ENCODE measurements at regions not wholly inside any gene's neighbourhood (a gene's known extent, or its start where the extent isn't known, plus 50 kb on each side); places are given as distances from the start of the nearest gene placed in this dataset.

DNA sequence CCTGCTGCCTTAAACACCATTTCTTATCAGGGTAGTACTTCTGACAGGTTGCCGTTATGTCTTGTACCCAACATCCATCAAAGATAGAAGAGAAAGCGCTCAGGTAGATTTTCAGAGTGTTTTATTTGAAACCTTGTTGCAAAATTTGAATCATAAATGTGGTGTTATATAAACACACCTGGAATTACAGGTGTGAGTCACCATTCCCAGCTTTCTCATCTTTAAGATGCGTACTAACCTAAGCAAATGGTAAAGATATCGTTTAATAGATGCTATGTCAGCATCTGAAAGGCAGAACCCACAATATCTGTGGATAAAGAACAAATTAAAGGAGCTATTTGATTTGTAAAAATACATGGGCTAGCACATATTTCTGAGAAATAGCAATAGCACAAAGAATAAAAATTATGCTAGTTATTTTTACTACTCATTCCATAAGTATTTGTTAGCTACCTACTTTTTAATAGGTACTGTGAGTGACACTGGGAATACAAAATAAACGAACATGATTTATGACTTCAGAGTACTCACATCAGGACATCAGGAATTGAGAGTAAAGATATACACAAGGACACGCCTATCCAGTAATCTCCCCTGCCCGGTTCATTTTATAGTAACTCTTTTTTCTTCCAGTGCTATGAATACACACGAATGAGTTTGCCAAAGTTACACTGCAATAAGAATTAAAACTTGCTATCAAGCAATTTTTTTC, 193.8 kb downstream of the RBM43 start:
- WGBS (ENCODE audit: low lambda C conversion rate, missing lambda C conversion rate), result 55% methylated on average over 8 of the region's 8 CpGs
- Histone ChIP-seq H3K4me3 (no peak overlapping the region), H3K27ac (no peak overlapping the region), H3K79me2 (no peaks in the 10 kb centered on the region), H4K20me1 (ENCODE audit: insufficient read depth, poor library complexity, severe bottlenecking) (no peaks in the 10 kb centered on the region), H3K4me2 (no peak overlapping the region), H3K27me3 (no peaks in the 10 kb centered on the region), H3K9me2 (replicated peaks; ENCODE audit: insufficient read depth) (no peaks in the 10 kb centered on the region), H2AFZ (no peak overlapping the region), H3K36me3 (replicated peaks; ENCODE audit: insufficient read depth, low read depth) (no peaks in the 10 kb centered on the region), H3K9me3 (ENCODE audit: low read depth) (no peaks in the 10 kb centered on the region), H3K4me1 (ENCODE audit: insufficient read depth) (peaks cover 4% of the 10 kb centered on the region)
- TF ChIP-seq EZH2 (IDR thresholded peaks at IDR 0.05; ENCODE audit: borderline replicate concordance), result no peak
- TF ChIP-seq EZH2phosphoT487 (IDR thresholded peaks at IDR 0.05; ENCODE audit: low read depth, severe bottlenecking, unreplicated experiment), result no peak
- TF ChIP-seq, protein P1, sequence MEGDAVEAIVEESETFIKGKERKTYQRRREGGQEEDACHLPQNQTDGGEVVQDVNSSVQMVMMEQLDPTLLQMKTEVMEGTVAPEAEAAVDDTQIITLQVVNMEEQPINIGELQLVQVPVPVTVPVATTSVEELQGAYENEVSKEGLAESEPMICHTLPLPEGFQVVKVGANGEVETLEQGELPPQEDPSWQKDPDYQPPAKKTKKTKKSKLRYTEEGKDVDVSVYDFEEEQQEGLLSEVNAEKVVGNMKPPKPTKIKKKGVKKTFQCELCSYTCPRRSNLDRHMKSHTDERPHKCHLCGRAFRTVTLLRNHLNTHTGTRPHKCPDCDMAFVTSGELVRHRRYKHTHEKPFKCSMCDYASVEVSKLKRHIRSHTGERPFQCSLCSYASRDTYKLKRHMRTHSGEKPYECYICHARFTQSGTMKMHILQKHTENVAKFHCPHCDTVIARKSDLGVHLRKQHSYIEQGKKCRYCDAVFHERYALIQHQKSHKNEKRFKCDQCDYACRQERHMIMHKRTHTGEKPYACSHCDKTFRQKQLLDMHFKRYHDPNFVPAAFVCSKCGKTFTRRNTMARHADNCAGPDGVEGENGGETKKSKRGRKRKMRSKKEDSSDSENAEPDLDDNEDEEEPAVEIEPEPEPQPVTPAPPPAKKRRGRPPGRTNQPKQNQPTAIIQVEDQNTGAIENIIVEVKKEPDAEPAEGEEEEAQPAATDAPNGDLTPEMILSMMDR (IDR thresholded peaks at IDR 0.05; ENCODE audit: poor library complexity), result no peak
- no peak for DNase-seq (ENCODE audit: low spot score)

DNA sequence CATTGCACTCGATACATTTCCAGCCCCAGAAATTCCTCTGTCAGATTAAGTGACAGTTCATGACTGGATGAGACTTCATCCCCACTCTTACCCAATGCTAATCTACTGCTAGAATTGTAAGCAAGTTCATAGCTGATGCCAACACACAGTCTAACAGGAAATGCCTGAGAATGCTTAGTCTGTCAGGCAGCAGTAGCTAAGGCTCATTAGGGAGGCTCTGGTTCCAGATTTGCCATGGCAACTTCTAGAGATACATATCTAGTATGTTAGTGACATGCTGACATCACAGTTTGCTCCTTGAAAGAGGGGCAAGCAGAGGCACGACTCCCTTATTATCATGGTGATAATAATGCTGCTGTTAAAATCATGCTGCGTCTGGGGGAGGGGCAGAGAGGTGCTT, 198.4 kb downstream of the RBM43 start:
- no peak overlapping the region for H3K4me2 ChIP-seq
- WGBS (ENCODE audit: low lambda C conversion rate, missing lambda C conversion rate), result 50% methylated on average over 3 of the region's 3 CpGs

DNA sequence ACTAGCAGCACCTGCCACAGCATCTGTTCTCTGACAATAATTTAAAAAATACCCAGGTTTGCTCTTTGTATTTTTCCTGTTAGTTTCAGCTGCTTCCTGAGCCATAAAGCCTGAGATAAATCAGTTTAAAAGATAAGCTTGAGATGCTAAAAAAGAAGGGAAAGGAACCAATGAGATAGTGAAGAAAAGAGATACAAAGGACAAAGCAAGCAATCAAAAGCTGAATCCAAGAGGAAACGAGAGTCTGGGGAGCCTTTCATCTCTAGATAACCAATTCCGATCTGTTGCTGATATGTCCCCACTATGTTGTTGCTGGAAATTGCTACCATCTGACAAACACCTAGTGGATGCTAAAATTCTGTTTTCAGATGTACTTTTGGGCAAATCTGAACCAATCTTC, 201.4 kb downstream of the RBM43 start:
- Histone ChIP-seq H3K4me1 (ENCODE audit: insufficient read depth) (no peaks in the 10 kb centered on the region), H3K27me3 (no peaks in the 10 kb centered on the region), H3K79me2 (no peaks in the 10 kb centered on the region), H3K4me3 (no peak overlapping the region), H3K36me3 (replicated peaks; ENCODE audit: insufficient read depth, low read depth) (no peaks in the 10 kb centered on the region), H3K9me2 (replicated peaks; ENCODE audit: insufficient read depth) (no peaks in the 10 kb centered on the region), H2AFZ (no peak overlapping the region), H3K27ac (no peak overlapping the region), H3K4me2 (no peak overlapping the region), H4K20me1 (ENCODE audit: insufficient read depth, poor library complexity, severe bottlenecking) (no peaks in the 10 kb centered on the region), H3K9me3 (ENCODE audit: low read depth) (no peaks in the 10 kb centered on the region)
- no peak for DNase-seq (ENCODE audit: low spot score)
- 28% methylated on average over 2 of the region's 2 CpGs for WGBS (ENCODE audit: low lambda C conversion rate, missing lambda C conversion rate)
- TF ChIP-seq EZH2phosphoT487 (IDR thresholded peaks at IDR 0.05; ENCODE audit: low read depth, severe bottlenecking, unreplicated experiment) (no peak), EZH2 (IDR thresholded peaks at IDR 0.05; ENCODE audit: borderline replicate concordance) (no peak)
- TF ChIP-seq, protein P1 (IDR thresholded peaks at IDR 0.05; ENCODE audit: poor library complexity), result no peak

More for the DNA sequence above, 198.4 kb downstream of the RBM43 start:
- no peaks in the 10 kb centered on the region for H3K9me3 ChIP-seq (ENCODE audit: low read depth)
- no peak overlapping the region for H3K4me3 ChIP-seq
- H3K27ac ChIP-seq, result no peak overlapping the region
- DNase-seq (ENCODE audit: low spot score), result peak; percentile 4
- no peaks in the 10 kb centered on the region for H4K20me1 ChIP-seq (ENCODE audit: insufficient read depth, poor library complexity, severe bottlenecking)
- TF ChIP-seq, protein P1 (IDR thresholded peaks at IDR 0.05; ENCODE audit: poor library complexity), result no peak
- TF ChIP-seq EZH2 (IDR thresholded peaks at IDR 0.05; ENCODE audit: borderline replicate concordance), result no peak
- no peak for TF ChIP-seq EZH2phosphoT487 (IDR thresholded peaks at IDR 0.05; ENCODE audit: low read depth, severe bottlenecking, unreplicated experiment)
- no peaks in the 10 kb centered on the region for H3K79me2 ChIP-seq
- H3K27me3 ChIP-seq, result no peaks in the 10 kb centered on the region
- H2AFZ ChIP-seq, result no peak overlapping the region
- no peaks in the 10 kb centered on the region for H3K9me2 ChIP-seq (replicated peaks; ENCODE audit: insufficient read depth)
- H3K36me3 ChIP-seq (replicated peaks; ENCODE audit: insufficient read depth, low read depth), result no peaks in the 10 kb centered on the region
- no peaks in the 10 kb centered on the region for H3K4me1 ChIP-seq (ENCODE audit: insufficient read depth)
